H4 (cell line): ENCODE measurements at regions not wholly inside any gene's neighbourhood (a gene's known extent, or its start where the extent isn't known, plus 50 kb on each side); places are given as distances from the start of the nearest gene placed in this dataset.
"Not testable (repeated sequence)": the region's sequence is repeated elsewhere in the genome, so short reads cannot be mapped to it uniquely, and the experiment has no call there.

Experiments
- DNase-seq: peaks from one replicate; pipeline ENCODE4 v3.0.0-alpha.2; 2015; ENCODE audit warnings: low spot score

DNA sequence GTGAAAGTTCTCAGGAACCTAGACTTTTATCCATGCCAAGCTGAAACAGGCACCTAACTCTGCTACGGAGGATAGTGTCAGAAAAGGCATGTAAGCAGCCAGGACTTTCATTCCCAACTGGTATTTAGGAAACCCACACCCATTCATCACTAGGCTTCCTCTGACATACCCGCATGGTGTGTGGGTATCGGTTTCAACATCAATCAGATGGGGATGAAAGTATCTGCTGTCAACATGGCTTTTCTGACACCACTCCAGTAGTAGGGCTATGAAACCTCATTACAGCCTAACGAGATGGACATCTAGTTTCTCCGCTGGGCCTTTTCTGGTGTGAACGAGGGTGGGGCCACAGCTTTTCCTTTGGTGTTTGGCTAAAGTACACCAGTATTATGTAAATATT is 1178.3 kb downstream of the CDH11 start:
- no peak for DNase-seq

DNA sequence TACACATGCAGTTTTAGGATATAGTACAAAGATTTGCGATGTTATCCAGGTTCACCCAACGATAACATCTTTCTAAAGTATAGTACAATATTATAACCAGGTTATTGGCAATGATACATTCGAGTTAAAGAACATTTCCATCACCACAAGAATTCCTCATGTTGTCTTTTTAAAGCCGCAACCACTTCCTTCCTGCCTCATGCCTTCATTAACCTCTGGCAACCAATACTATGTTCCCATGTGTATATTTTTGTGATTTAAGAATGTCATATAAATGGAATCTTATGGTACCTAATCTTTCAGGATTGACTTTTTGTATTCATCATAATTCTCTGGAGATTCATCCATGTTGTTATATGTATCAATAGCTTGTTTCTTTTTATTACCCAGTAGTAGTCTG is 1183.2 kb downstream of the CDH11 start:
- peak; percentile 56 for DNase-seq

DNA sequence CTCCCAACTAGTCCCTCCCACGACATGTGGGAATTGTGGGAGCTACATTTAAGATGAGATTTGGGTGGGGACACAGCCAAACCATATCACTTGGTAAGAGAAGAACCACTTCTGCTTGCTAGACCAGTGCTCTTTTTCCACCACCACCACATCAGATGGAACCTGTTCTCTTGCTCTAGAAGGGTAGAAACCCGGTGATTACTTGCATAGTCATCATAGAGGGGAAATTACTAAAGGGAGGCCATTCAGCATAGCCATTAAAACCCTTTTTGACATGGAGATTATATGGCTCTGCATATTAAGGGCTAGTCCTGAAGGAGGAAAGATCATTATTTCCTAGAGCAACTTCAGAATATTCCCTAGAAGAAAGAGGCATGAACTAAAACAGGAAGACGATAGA is 1188.0 kb downstream of the CDH11 start:
- DNase-seq: no peak

DNA sequence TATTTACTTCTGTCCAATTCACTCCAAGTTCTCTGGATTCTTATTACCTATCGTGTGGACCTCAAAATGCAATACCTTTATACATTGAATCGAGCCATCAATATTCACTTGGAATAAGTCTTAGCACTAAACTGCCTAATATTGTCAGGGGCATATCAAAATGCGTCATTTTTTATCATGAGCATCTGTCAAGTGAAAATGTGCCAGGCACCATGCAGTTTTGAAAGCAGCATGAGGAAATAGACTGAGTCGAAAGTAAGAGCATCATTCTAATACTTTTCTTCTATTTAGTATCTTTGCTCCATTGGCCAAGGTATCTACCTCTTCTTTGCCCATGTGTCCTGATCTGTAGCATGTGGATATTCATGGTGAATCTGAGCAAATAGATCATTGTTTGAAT is 1193.4 kb downstream of the CDH11 start:
- DNase-seq: no peak

DNA sequence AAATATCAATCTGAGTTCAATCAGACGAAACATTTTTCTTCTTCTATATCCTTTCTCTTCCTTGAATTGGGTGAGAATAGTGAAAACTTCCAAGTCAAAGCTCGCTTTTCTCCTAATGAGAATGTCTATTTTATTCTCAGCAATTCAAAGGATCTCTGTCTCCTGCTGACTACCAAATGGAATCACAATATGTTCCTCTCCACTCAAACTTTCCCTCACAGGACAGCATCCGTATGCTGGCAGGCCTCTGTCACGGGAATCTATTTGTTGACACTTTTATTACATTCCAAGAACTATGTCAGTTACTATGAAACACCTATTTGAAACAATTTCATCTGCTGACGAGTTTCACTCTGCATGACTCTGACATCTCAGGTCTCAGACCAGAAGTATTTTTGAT is 1196.6 kb downstream of the CDH11 start:
- DNase-seq: no peak

DNA sequence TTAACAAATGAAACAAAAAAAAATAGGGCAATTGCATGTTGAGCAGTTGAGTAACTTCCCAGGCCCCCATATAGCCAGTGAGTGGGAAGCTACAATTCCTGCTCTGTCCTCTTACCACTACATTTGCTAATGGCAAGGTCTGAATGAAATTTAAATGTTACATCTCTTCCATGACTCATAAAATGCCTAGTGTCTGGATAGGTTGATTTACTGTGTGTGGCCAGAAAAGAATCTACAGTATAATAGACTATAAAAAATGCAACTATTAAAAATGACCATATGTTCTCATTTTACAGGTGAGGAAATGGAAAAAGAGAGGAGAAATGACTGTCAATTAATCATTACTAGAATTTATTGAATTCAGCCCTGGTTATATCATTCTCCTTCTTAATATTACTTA is 1199.3 kb downstream of the CDH11 start:
- DNase-seq: peak; percentile 6

DNA sequence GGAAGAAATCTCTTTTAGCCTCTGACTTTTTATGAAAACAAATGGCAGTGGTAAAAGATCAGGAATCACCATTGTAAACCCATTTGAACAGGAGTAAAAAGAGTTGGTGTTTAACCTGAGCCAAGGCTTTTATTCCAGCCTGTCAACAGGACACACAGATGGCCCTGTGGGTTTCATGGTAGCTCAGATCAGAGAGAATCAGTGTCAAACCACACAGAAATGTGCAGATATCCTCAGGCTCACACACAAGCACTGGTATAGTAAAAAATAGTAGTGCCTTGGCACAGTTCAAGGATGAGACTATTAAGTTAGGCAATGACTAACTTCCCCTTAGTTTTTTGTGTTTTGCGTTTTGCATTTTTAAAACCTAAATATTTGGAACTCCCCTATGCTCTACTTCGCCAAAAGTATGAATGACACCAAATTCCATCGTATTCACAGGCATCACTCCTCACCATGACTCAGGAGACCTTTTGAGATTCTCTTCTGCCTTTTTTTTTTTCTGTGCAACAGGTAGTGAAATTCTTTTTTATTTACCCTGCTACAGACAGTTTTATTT is 1200.0 kb downstream of the CDH11 start:
- DNase-seq: no peak

DNA sequence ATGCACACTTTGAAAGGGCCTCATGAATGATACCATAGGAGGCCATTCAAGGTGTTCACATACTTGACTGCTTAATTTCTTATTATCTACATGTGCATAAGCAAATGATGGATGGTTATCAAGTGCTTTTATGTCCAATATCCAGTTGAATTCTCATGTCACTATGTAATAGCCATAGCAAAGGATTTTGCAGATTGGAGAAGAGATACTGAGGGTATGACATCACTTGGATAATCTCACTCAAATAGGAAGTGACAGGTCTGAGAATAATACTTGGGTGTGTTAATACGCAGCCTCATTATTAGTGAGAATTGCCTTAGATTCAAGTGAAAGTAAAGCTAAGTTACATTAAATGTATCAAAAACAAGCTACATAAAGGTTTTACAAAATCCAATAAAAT is 1208.6 kb downstream of the CDH11 start:
- no peak for DNase-seq

DNA sequence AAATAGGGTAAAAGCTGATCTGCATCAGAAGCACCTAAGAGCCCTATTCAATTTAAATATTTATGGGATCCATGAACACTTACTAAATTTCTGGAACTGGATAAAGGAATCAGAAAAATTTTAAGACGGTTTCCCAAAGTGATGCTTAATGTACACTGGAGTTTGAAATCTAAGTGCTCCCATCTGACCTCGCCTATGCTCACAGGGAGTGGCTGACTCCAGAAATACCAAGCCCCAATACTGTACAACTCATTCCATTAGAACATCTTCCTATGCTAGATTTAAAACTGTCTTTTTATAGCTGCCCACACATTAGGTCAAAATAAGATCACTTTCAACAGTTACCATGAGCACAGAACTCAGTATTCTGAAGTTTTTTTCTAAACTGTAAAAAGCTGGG is 1214.6 kb downstream of the CDH11 start:
- DNase-seq: no peak

DNA sequence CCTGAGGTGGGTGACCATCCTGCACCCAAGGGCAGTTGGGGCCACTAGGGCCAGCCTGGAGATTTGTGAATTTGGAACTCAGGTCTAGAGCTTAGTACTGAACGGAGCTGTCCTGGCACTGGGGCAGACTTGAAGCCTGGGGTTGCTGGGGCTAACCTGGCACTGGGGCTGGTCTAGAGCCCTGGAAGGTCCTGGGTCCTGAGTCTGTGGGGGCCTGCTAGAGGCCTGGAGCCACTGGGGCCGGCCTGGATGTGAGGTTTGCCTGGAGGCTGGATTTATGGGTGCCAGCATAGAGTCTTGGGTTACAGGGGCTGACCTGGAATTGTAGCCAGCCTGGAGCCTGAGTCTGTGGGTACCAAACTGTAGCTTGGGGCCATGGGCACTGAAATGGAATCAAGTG is 1216.9 kb downstream of the CDH11 start:
- no peak for DNase-seq

DNA sequence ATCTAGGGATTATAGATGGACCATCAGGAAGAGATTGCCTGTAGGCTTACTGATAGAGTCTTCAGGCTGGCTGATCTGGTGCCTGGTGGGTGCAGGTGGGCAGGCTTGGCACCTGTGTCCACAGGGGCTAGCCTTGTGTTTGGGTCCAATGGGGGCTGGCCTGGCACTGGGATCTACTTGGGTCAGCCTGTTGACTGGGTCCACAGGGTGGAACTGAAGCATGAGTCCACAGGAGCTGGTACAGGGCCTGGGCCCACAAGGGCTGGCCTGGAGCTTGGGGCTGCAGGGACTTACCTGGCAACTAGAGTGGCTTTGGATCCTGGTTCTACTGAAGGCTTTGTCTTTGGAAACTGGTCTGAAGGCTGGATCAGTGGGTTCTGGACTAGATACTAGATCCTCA is 1217.7 kb downstream of the CDH11 start:
- no peak for DNase-seq

DNA sequence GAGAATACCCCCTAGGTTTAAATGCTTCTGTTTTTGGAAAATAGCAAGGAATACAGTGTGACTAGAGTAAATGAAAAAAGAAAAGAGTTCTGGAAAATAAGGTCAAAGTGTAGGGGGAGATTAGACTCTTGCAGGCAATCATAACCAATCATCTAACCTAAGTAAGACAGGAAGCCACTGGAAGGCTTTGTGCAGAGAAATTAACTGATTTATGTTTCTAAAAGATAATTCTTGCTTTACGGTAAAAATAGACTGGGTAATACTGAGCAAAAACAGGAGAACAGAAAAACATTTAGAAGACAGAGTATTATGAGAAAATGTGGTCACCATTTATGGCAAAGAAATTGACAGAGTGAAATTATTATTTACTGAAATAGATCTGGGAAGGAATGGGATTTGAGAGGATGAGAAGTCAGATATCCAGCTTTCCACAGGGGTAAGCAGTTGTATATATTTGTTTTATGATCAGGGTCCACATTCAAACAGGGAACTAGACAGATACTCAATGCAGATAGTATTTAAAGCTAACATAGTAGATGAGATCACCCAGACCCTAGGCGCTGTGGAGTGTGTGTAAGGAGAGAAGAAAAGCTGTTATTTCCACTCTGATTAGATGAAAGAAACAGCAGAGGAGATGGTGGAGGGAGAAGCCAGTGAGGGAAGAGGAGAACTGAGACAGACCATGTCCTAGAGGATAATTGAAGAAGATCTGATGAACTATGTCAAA is 1225.3 kb downstream of the CDH11 start:
- DNase-seq: no peak

DNA sequence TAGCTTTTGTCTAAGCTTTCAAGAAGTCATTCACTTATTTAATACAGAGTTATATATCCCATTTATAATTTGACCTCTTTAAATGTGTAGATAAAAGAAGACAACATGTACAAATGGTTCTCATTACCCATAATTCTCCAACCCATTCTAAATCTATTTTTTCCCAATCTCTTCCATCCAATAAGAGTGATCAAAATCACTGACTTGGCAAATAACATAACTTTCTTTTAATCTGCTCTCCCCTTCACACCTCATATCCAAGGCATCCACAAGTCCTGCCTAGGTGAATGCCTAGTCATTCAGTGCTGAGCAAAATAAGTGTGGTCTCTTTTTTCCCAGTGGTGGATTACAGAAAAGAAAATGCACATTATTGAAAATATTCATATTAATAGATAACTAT is 1231.1 kb downstream of the CDH11 start:
- no peak for DNase-seq

DNA sequence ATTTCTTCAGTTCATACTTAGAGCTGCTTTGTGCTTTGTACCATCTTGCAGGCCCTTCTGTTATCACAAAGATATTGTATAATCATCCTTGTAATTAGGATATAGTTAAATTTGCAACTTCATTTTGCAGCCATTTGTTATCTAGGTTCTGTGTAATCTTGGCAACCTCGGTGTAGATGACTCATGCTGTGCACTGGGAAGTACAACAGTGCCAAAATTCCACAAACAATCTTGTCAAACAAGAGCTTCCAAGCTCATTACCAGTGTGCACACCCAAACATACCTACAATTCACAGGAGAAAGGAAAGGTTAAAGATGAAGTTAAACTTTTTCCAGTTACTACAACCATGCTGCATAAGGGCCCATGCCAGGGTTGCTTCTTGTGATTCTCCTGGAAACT is 1231.8 kb downstream of the CDH11 start:
- peak; percentile 58 for DNase-seq

DNA sequence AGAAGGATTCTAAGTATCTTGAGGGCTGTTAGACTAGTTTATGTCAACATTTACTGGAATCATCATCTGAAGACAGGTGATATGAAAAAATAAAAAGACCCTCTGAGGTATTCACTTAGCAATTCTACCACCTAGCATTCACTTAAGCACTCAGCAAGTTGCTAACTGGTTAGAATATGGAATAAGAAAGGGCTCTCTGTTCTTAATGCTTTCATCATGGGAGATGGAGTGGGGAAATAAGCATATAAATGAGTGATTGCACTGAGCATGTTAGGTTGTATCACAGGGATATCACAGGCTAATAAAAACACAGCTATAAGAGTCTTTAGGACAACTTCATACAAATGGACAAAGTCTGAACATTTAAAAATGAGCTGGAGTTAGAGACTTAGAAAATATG is 1238.8 kb downstream of the CDH11 start:
- no peak for DNase-seq

DNA sequence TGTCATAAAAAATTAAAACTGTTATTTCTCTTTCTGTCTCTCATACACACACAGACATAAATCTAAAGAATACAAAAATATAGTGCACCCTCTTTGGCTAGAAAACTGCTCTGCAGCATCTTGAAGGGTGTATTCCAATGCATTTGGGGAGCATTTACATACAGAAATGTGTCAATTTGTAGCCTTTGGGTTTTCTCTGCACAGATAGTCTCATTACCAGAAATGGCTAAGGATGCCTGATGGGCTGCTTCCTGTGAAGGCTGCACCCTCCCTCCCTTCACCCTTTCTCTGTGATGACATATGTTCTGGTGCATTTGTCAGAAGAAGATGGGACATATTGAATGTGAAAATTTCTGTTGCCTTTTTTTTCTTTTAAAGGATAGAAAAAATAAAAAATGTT is 1239.3 kb downstream of the CDH11 start:
- DNase-seq: no peak

DNA sequence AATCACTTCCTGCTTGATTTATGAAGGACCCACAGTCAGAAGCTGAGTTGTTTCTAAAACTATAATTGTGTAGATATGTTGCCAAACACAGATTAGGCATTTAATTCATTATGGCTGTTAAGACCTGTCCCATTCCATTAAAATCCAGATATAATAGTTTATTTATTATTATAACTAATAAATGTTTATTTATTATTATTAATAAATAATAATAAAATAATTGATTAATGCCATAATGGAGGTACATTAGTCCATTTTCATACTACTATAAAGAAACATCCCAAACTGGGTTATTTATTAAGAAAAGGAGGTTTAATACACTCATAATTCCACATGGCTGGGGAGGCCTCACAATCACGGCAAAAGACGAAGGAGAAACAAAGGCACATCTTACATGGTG is 1240.9 kb downstream of the CDH11 start:
- no peak for DNase-seq

DNA sequence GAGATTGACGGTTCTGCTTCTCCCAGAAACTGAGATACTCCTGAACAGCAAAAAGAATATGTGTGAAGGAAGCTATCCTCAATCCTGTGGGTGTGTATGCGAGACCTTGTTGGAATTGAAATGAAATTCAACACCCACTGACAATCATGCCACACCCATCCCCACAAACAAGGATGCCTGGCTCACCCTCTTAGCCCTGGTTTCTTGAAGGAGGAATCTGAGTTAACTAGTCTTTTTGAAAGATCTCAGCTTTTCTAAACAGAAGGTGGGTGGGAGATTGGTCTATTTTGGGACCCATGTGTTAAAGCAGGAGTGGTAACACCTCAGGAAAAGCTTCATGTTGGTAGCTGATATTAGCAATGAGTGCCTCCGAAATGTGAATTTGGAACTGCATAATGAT is 1244.5 kb downstream of the CDH11 start:
- DNase-seq: no peak

DNA sequence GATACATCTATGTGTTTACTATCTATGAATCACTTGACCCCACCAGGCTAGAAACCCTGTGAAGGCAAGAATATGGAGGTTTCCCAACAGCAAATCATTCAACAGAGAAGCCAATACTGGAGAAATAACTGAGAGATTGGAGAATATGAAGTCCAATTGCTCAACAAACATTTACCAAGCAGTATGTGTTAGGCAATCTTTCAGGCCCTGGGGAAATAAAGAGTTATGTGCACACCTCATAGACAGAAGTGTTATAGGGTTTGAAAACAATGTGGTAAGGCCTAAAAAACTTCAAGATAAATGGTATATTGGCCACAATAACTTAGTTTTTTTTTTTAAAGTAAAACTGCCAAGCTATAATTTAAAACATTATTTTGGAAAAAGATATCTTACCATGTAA is 1245.8 kb downstream of the CDH11 start:
- DNase-seq: no peak

DNA sequence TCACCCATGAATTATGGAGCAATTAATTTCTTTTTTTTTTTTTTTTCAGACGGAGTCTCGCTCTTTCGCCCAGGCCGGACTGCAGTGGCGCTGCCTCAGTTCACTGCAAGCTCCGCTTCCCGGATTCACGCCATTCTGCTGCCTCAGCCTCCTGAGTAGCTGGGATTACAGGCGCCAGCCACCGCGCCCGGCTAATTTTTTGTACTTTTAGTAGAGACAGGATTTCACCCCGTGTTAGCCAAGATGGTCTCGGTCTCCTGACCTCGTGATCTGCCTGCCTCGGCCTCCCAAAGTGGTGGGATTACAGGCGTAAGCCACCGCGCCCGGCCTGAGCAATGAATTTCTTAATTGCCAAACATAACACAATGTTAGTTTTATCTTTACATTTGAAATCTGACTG is 1261.2 kb downstream of the CDH11 start:
- DNase-seq: not testable (repeated sequence)

DNA sequence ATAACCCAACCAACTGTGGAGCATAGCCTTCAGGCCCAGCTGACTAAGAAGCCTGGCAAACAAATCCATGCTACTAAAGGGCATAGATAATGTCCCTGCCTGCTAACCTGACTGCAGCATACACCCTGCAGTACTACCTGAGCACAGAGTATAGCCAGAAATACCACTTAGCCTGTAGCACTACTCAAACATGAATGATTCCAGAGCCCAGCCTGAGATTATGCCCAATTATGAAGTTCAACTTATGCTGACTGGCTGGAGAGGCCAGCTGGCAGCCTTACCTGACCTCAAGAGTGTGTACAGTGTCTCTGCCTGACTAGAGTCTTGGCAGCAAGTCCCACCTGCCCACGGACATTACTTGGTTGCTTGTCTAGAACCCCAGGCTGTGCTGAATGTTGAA is 1265.3 kb downstream of the CDH11 start:
- no peak for DNase-seq

DNA sequence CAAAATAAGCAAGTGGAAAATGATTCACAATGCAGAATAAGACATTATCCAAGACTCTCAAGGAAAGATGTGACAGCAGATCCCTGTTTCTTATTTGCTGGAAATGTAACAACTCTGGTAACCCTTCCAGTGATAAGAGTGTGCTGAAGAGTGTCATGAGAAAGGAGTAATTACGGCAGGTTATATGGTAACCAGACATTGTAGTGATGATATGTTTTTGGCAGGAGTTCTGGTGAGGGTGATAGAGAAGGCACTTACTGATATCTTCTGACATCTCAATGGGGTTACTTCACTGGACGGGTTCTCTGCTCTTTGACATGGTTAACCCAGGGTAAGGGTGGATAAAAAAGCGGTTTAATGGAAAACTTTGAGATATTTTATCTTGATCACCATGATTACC is 1270.9 kb downstream of the CDH11 start:
- DNase-seq: no peak

DNA sequence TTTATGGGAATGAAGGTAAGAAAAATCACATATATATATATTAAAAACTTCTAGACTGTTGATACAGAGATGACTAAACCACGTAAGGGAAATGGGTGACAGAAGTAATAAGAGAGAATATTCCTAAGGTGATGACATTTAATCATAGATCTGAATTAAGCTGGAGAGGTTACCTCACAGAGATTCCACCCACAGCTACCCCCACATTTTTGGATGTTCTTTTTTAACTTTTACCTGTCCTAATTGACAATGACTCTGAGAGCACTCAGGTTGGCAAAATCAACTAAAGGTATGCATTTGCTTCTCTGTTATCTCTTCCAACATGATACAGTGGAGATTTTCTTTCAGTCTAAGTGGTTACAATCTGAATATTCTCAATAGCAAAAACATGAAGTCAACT is 1280.6 kb downstream of the CDH11 start:
- no peak for DNase-seq

DNA sequence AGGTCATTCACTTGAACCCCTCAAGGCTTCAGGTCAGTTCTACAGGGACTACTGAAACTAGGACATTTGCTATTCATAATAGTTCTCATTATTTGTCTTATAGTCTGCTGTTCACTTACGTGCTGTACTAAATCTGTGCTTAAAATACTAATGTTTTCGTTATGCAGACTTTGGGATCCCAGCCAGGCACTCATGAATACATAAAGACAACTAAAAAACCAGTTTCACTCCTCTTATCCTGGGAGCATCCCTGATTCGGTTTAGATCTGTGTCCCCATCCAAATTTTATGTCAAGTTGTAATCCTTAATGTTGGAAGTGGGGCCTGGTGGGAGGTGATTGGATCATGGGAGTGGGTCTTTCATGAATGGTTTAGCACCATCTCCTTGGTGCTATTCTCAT is 1291.8 kb downstream of the CDH11 start:
- DNase-seq: no peak
